H1 (cell line): ENCODE measurements at regions not wholly inside any gene's neighbourhood (a gene's known extent, or its start where the extent isn't known, plus 50 kb on each side); places are given as distances from the start of the nearest gene placed in this dataset.

Experiments used
- CREB1 ChIP-seq: IDR thresholded peaks from 2 replicates; pipeline ENCODE4 v1.6.1; 2012; ENCODE audit warnings: inconsistent platforms
- TAF7 ChIP-seq: optimal IDR thresholded peaks from 2 replicates; pipeline ENCODE3; 2011; ENCODE audit warnings: low read depth, mild to moderate bottlenecking, inconsistent platforms, low read length, moderate library complexity, borderline replicate concordance

DNA sequence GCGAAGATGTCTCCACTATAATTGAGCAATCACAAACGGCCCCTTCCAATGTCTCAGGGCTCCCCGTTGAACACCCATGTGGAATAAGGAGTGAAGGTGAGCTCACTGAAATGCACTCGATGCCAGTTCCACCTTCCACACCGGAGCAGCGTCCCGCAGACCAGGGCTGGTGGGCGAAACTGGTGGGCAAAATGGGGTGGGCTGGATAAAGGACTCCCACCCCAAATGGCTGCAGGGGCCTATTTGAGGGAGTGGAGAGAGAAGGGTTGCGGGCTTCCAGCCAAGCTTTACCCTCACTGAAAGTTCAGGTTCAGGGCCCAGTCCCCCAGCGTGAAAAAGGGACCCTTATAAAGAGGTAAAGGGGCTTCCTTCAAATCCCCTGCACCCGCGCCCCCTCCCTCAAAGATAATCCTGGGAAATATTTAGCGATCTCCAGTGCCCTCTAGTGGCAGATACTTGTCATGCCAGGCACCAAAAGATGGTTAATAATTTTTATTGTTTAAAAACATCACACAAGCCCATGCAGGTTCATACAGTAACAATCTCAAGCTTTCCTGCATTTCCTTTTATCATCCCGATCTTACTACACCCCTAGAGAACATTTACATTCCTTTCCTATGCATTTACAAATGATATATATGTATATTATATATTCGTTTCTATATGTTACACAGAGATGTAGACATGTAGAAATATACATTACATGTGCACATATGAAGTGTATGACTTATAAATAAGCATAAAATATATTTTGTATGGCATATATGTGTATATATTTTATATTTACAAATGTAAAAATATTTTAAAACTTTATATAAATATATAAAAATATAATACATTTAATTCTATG, 58.2 kb upstream of the NKX2-2 start (continued):
- TF ChIP-seq CREB1 (peak; percentile 40; the same call in 1 of the 2 replicates), TAF7 (no peak)
